GM12878 (cell line): ENCODE measurements at regions not wholly inside any gene's neighbourhood (a gene's known extent, or its start where the extent isn't known, plus 50 kb on each side); places are given as distances from the start of the nearest gene placed in this dataset.

Source experiments
- ATAC-seq: fragments of 200-7000 bp; cut with Tn5 transposase; 3 replicates; pipeline ENCODE4 v1.9.1; 2020; ENCODE audit warnings: mild to moderate bottlenecking, moderate library complexity
- BruUV-seq: library from RNA; stranded (reverse); fragments of 400-500 nt; replicated peaks from 2 replicates; lab custom pipeline; 2021; lab: Mats Ljungman, UMichigan
- CTCF ChIA-PET: fragments of 300-600 bp; sonication (Branson Sonifier 250); formaldehyde crosslinking; extraction: SDS; loops from one replicate; lab custom pipeline; 2021; ENCODE audit warnings: inconsistent platforms; lab: Yijun Ruan, JAX
- POLR2A ChIA-PET: fragments of 350-600 bp; formaldehyde crosslinking; extraction: SDS; loops from one replicate; lab custom pipeline; 2021; ENCODE audit warnings: inconsistent platforms; lab: Charles Lee
- RAD21 ChIA-PET: fragments of 300-600 bp; sonication (Branson Sonifier 250); formaldehyde crosslinking; loops from one replicate; lab custom pipeline; 2023; ENCODE audit warnings: antibody characterized with exemption; ENCODE audit not compliant: unreplicated experiment; lab: Charles Lee
- SMC1A ChIA-PET: fragments of 300-600 bp; sonication (Branson Sonifier 250); formaldehyde crosslinking; loops from one replicate; lab custom pipeline; 2023; ENCODE audit not compliant: unreplicated experiment, uncharacterized antibody; lab: Charles Lee
- DNase-seq: peaks from one replicate; pipeline ENCODE4 v3.0.0-alpha.2; 2011; ENCODE audit warnings: low read depth, low spot score
- FAIRE-seq: peaks from 3 replicates; lab custom pipeline; 2011; peaks lifted over from hg19 to GRCh38; lab: Jason Lieb, UNC
- H2AFZ ChIP-seq: 2 replicates; pipeline ENCODE4 v1.6.0; 2011; ENCODE audit warnings: low read depth, low read length, control low read depth; ENCODE audit not compliant: control insufficient read depth
- H3K27ac ChIP-seq: 2 replicates; pipeline ENCODE4 v1.5.1; 2011; ENCODE audit warnings: control low read depth; ENCODE audit not compliant: control insufficient read depth, insufficient read depth
- H3K27me3 ChIP-seq, 2 experiments: replicated peaks in 1 of 2; 2 replicates each; pipeline versions ENCODE4 v1.6.0 to v1.6.1; 2011; ENCODE audit warnings: low read length in 1 of 2; ENCODE audit not compliant: control insufficient read depth in 2 of 2, insufficient read depth in 2 of 2
- H3K36me3 ChIP-seq, 2 experiments: 2 replicates each; pipeline ENCODE4 v1.5.1; 2011; ENCODE audit warnings: low read length in 1 of 2; ENCODE audit not compliant: control insufficient read depth in 2 of 2, insufficient read depth in 2 of 2
- H3K4me1 ChIP-seq: 2 replicates; pipeline ENCODE4 v1.6.1; 2011; ENCODE audit warnings: mild to moderate bottlenecking, low read length, moderate library complexity, mixed read lengths; ENCODE audit not compliant: control insufficient read depth, insufficient read depth
- H3K4me2 ChIP-seq: 2 replicates; pipeline ENCODE4 v1.6.0; 2011; ENCODE audit warnings: control low read depth; ENCODE audit not compliant: control insufficient read depth, insufficient read depth
- H3K4me3 ChIP-seq: fragments of 200-600 bp; sonication (generic); 2 replicates; pipeline ENCODE4 v1.5.1; 2016
- H3K79me2 ChIP-seq: 2 replicates; pipeline ENCODE4 v1.6.0; 2011; ENCODE audit warnings: low read length; ENCODE audit not compliant: control insufficient read depth, insufficient read depth
- H3K9ac ChIP-seq: 2 replicates; pipeline ENCODE4 v1.8.0; 2011; ENCODE audit warnings: low read length, control low read depth, mixed read lengths; ENCODE audit not compliant: control insufficient read depth, insufficient read depth
- H3K9me3 ChIP-seq: replicated peaks from 3 replicates; pipeline ENCODE4 v1.5.1; 2011; ENCODE audit warnings: mild to moderate bottlenecking, low read length; ENCODE audit not compliant: control insufficient read depth, insufficient read depth
- H4K20me1 ChIP-seq: 2 replicates; pipeline ENCODE4 v1.6.0; 2011; ENCODE audit not compliant: control insufficient read depth, insufficient read depth
- BMI1 ChIP-seq: fragments of 450-650 bp; IDR thresholded peaks from 2 replicates; pipeline ENCODE4 v1.6.1; 2016; ENCODE audit warnings: mild to moderate bottlenecking, moderate library complexity, borderline replicate concordance
- CHD2 ChIP-seq: IDR thresholded peaks from 2 replicates; pipeline ENCODE4 v1.6.1; 2011; ENCODE audit warnings: low read depth, low read length, improper control_type of control experiment, borderline replicate concordance
- CHD4 ChIP-seq: fragments of 200-600 bp; sonication (generic); IDR thresholded peaks from 2 replicates; pipeline ENCODE4 v1.6.1; 2016; ENCODE audit warnings: mild to moderate bottlenecking
- ETV6 ChIP-seq, 2 experiments: fragments of 450-650 bp in 1 of 2; IDR thresholded peaks in 1 of 2; conservative IDR thresholded peaks in 1 of 2; 2 replicates each; pipeline ENCODE4 v1.6.1; 2014; ENCODE audit warnings: antibody characterized with exemption in 1 of 2, borderline replicate concordance in 1 of 2, low read depth in 1 of 2, mild to moderate bottlenecking in 1 of 2, moderate library complexity in 1 of 2
- FOXM1 ChIP-seq: IDR thresholded peaks from 2 replicates; pipeline ENCODE4 v1.6.1; 2012; ENCODE audit warnings: low read depth, mild to moderate bottlenecking, inconsistent platforms, low read length, moderate library complexity
- HDAC2 ChIP-seq: fragments of 200-600 bp; sonication (generic); IDR thresholded peaks from 2 replicates; pipeline ENCODE4 v1.6.1; 2017
- KAT2A ChIP-seq: conservative IDR thresholded peaks from 2 replicates; pipeline ENCODE4 v1.6.1; 2011; ENCODE audit warnings: low read depth, low read length; ENCODE audit not compliant: control insufficient read depth
- NBN ChIP-seq: fragments of 450-650 bp; IDR thresholded peaks from 2 replicates; pipeline ENCODE4 v1.6.1; 2016
- NFIC ChIP-seq: IDR thresholded peaks from 2 replicates; pipeline ENCODE4 v1.6.1; 2012; ENCODE audit warnings: low read depth, mild to moderate bottlenecking, inconsistent platforms, low read length, moderate library complexity
- NR2C2 ChIP-seq: IDR thresholded peaks from 2 replicates; pipeline ENCODE4 v1.6.1; 2011; ENCODE audit warnings: borderline replicate concordance, low read depth; ENCODE audit not compliant: control insufficient read depth, insufficient read length
- NR2F1 ChIP-seq: fragments of 450-650 bp; conservative IDR thresholded peaks from 2 replicates; pipeline ENCODE4 v1.6.1; 2017; ENCODE audit warnings: mild to moderate bottlenecking
- POLR2AphosphoS2 ChIP-seq: IDR thresholded peaks from 2 replicates; pipeline ENCODE4 v1.6.1; 2011; ENCODE audit warnings: low read depth, mild to moderate bottlenecking, low read length, improper control_type of control experiment, moderate library complexity
- RAD51 ChIP-seq: fragments of 450-650 bp; IDR thresholded peaks from 2 replicates; pipeline ENCODE4 v1.6.1; 2016; ENCODE audit warnings: moderate library complexity, mild to moderate bottlenecking, inconsistent platforms
- SIX5 ChIP-seq: IDR thresholded peaks from 2 replicates; pipeline ENCODE4 v1.6.1; 2011; ENCODE audit warnings: mild to moderate bottlenecking, low read depth, low read length, moderate library complexity; ENCODE audit not compliant: severe bottlenecking
- SREBF1 ChIP-seq: IDR thresholded peaks from 2 replicates; pipeline ENCODE4 v1.6.1; 2012; ENCODE audit warnings: mild to moderate bottlenecking, low read length
- SREBF2 ChIP-seq: IDR thresholded peaks from 2 replicates; pipeline ENCODE4 v1.6.1; 2012; ENCODE audit warnings: mild to moderate bottlenecking, low read length
- STAT3 ChIP-seq: IDR thresholded peaks from 2 replicates; pipeline ENCODE4 v1.6.1; 2011; ENCODE audit warnings: low read depth, low read length, improper control_type of control experiment
- SUPT20H ChIP-seq: IDR thresholded peaks from 2 replicates; pipeline ENCODE4 v1.6.1; 2011; ENCODE audit warnings: low read depth, mild to moderate bottlenecking, low read length, moderate library complexity, borderline replicate concordance; ENCODE audit not compliant: control insufficient read depth
- YBX1 ChIP-seq: fragments of 450-650 bp; IDR thresholded peaks from 2 replicates; pipeline ENCODE4 v1.6.1; 2016; ENCODE audit warnings: antibody characterized with exemption
- WGBS: methylation state at CpG from one replicate; pipeline ENCODE4 v1.1.6; 2016; ENCODE audit warnings: low lambda C conversion rate; ENCODE audit not compliant: insufficient replicate concordance, insufficient coverage; ENCODE audit errors: missing lambda C conversion rate; 5-methylcytosine and 5-hydroxymethylcytosine counted together
- in situ Hi-C: fragments of 300-500 bp; cut with MboI; formaldehyde crosslinking; loops from 9 replicates; pipeline ENCODE4 v1.14.3; 2018; ENCODE audit warnings: mixed read lengths
- intact Hi-C: fragments of 100-400 bp; cut with micrococcal nuclease; formaldehyde crosslinking; loops from one replicate; pipeline ENCODE4 v1.14.2; 2022; ENCODE audit not compliant: unreplicated experiment
- TF ChIP-seq, protein P1 (sequence below): fragments of 450-650 bp; IDR thresholded peaks from 2 replicates; pipeline ENCODE4 v1.6.1; 2017; ENCODE audit warnings: antibody characterized with exemption, mild to moderate bottlenecking, moderate library complexity
- TF ChIP-seq, protein P2 (sequence below): IDR thresholded peaks from 2 replicates; pipeline ENCODE4 v1.6.1; 2012; ENCODE audit warnings: low read length, inconsistent platforms
- TF ChIP-seq, protein P3 (sequence below): fragments of 450-650 bp; IDR thresholded peaks from 2 replicates; pipeline ENCODE4 v1.6.1; 2016; ENCODE audit warnings: mild to moderate bottlenecking

DNA sequence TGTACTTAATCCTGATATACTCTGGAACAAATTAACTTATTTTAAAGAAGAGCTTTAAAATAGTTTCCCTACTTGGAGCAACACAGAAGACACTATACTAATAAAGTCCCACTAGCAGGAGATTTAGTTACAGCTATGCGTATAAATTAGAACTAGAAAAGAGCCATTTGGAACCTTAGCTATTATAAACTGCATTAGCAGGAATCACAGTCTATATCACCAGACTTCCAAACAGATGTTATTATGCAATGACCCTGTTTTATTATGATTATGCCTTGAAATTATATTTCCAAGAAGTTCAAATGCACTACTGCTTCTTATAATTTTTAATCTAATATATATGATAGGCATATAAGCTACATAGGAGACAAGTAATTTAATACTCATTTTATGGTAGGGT is 95.5 kb upstream of the WDR44 start (continued):
- TF ChIP-seq FOXM1 (no peak), SUPT20H (no peak), NR2C2 (no peak), POLR2AphosphoS2 (no peak), BMI1 (no peak), NR2F1 (no peak), CHD4 (no peak)
- TF ChIP-seq, protein P1, sequence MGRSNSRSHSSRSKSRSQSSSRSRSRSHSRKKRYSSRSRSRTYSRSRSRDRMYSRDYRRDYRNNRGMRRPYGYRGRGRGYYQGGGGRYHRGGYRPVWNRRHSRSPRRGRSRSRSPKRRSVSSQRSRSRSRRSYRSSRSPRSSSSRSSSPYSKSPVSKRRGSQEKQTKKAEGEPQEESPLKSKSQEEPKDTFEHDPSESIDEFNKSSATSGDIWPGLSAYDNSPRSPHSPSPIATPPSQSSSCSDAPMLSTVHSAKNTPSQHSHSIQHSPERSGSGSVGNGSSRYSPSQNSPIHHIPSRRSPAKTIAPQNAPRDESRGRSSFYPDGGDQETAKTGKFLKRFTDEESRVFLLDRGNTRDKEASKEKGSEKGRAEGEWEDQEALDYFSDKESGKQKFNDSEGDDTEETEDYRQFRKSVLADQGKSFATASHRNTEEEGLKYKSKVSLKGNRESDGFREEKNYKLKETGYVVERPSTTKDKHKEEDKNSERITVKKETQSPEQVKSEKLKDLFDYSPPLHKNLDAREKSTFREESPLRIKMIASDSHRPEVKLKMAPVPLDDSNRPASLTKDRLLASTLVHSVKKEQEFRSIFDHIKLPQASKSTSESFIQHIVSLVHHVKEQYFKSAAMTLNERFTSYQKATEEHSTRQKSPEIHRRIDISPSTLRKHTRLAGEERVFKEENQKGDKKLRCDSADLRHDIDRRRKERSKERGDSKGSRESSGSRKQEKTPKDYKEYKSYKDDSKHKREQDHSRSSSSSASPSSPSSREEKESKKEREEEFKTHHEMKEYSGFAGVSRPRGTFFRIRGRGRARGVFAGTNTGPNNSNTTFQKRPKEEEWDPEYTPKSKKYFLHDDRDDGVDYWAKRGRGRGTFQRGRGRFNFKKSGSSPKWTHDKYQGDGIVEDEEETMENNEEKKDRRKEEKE, result no peak
- TF ChIP-seq, all 136 proteins: peak for 0

DNA sequence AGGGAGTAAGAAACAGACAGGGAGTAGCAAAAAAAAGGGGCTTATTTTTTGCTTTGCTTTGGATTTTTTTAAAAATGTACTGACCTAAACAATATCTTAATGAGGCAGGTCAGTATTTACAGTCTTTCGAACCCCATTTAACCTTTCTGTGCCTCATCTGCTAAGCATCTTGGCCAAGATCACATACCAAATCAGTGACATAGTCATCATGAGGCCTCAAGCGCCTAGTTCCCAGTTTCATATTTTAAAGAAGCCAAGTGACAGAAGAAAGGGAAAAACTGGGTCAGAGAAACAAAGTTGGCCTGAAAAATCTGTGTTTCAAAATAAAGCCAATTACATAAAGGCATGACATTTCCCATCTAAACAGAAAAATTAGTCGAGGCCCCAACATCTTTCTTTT is 94.6 kb upstream of the WDR44 start:
- POLR2A ChIA-PET, result no interaction called here
- no peak for ATAC-seq
- 54% methylated on average over 3 of the region's 3 CpGs for WGBS
- no peak for TF ChIP-seq NFIC
- TF ChIP-seq, protein P2, sequence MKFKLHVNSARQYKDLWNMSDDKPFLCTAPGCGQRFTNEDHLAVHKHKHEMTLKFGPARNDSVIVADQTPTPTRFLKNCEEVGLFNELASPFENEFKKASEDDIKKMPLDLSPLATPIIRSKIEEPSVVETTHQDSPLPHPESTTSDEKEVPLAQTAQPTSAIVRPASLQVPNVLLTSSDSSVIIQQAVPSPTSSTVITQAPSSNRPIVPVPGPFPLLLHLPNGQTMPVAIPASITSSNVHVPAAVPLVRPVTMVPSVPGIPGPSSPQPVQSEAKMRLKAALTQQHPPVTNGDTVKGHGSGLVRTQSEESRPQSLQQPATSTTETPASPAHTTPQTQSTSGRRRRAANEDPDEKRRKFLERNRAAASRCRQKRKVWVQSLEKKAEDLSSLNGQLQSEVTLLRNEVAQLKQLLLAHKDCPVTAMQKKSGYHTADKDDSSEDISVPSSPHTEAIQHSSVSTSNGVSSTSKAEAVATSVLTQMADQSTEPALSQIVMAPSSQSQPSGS, result no peak
- no peak for TF ChIP-seq RAD51
- no peak for TF ChIP-seq SREBF1
- no peak for TF ChIP-seq ETV6 (conservative IDR thresholded peaks at IDR 0.05 in 1 of 2, IDR thresholded peaks at IDR 0.05 in 1 of 2; ENCODE audit: borderline replicate concordance in 1 of 2, low read depth in 1 of 2)
- no peak for TF ChIP-seq KAT2A
- TF ChIP-seq NBN, result no peak
- TF ChIP-seq, protein P3, sequence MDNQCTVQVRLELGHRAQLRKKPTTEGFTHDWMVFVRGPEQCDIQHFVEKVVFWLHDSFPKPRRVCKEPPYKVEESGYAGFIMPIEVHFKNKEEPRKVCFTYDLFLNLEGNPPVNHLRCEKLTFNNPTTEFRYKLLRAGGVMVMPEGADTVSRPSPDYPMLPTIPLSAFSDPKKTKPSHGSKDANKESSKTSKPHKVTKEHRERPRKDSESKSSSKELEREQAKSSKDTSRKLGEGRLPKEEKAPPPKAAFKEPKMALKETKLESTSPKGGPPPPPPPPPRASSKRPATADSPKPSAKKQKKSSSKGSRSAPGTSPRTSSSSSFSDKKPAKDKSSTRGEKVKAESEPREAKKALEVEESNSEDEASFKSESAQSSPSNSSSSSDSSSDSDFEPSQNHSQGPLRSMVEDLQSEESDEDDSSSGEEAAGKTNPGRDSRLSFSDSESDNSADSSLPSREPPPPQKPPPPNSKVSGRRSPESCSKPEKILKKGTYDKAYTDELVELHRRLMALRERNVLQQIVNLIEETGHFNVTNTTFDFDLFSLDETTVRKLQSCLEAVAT, result no peak
- TF ChIP-seq CHD2, result no peak
- TF ChIP-seq YBX1, result no peak
- TF ChIP-seq HDAC2, result no peak
- TF ChIP-seq SIX5, result no peak
- no peak for TF ChIP-seq SREBF2
- no peak for TF ChIP-seq STAT3

More for the DNA sequence above, 94.6 kb upstream of the WDR44 start:
- FAIRE-seq (no peak), DNase-seq (no peak)
- Histone ChIP-seq H3K4me2 (no peak overlapping the region), H3K27ac (no peak overlapping the region), H4K20me1 (no peaks in the 10 kb centered on the region), H3K79me2 (no peaks in the 10 kb centered on the region), H3K4me1 (no peaks in the 10 kb centered on the region), H3K27me3 (no peaks in the 10 kb centered on the region), H3K4me3 (no peak overlapping the region), H3K36me3 (no peaks in the 10 kb centered on the region), H3K9me3 (no peaks in the 10 kb centered on the region), H3K9ac (no peak overlapping the region), H2AFZ (no peak overlapping the region)
- RAD21 ChIA-PET, result no interaction called here
- no TSS peak for BruUV-seq
- SMC1A ChIA-PET, result interaction anchor here (1.2 to 1.8 kb wide), 2 partner anchors 38 to 255 kb away, joined by 3 to 4 read pairs; no protein-coding TSS in a partner anchor
- intact Hi-C loops, result loop anchor here (10.0 kb wide), 1 partner anchor 1766 kb away; no protein-coding TSS in a partner anchor
- CTCF ChIA-PET, result no interaction called here
- in situ Hi-C loops, result loop anchor here (10.0 kb wide), 2 partner anchors 256 to 1756 kb away; no protein-coding TSS in a partner anchor
